ENCODE measurements at regions not wholly inside any gene's neighbourhood (a gene's known extent, or its start where the extent isn't known, plus 50 kb on each side); places are given as distances from the start of the nearest gene placed in this dataset.

DNA sequence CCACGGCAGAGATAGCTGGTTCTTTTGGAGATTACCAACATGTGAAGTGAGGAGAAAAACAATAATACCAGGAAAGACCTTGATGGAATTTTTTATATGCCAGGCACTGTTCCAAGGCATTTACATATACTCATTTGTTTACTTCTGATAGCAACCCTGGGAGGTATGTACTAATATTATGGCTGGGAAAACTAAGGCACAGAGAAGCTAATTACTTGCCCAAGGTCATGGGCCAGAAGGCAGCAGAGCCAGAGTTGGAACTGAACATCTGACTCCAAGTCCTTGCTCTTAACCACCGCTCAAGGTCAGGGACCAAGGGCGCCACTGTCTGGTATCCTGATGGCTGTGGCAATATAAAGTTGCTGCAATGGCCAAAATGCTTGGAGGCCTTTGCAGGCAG, 97.0 kb upstream of the KCNG1 start:
- TF ChIP-seq, protein P1, sequence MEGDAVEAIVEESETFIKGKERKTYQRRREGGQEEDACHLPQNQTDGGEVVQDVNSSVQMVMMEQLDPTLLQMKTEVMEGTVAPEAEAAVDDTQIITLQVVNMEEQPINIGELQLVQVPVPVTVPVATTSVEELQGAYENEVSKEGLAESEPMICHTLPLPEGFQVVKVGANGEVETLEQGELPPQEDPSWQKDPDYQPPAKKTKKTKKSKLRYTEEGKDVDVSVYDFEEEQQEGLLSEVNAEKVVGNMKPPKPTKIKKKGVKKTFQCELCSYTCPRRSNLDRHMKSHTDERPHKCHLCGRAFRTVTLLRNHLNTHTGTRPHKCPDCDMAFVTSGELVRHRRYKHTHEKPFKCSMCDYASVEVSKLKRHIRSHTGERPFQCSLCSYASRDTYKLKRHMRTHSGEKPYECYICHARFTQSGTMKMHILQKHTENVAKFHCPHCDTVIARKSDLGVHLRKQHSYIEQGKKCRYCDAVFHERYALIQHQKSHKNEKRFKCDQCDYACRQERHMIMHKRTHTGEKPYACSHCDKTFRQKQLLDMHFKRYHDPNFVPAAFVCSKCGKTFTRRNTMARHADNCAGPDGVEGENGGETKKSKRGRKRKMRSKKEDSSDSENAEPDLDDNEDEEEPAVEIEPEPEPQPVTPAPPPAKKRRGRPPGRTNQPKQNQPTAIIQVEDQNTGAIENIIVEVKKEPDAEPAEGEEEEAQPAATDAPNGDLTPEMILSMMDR (IDR thresholded peaks at IDR 0.05): no peak

DNA sequence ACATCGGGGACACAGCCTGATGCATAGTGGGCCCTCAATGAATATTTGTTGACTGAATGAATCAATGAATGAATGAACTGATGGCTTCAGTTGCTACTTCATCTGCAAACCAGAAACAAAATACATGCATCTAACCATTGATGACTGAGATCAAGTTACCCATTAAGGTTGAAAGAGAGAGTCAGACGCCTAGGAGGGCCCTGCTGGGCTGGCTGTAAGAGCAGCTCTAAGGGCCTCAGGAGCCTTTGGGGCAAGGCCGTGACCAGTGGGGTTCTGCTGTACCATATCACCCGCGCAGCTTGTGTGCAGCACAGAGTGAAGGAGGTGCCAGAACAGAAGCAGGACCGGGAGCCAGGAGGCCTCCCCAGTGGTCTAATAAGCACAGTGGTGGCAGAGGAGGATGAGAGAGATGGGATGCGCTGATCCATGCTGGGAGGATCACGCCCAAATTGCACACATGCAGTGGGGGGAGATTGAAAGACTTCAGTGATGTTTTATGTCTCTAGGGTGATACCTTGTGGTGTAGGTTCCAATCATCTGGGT, 96.1 kb upstream of the KCNG1 start:
- TF ChIP-seq, protein P1 (IDR thresholded peaks at IDR 0.05): no peak
- no peak for DNase-seq (ENCODE audit: low spot score)
- H3K4me1 Mint-ChIP-seq (ENCODE audit: low read depth): peaks cover 12% of the 10 kb centered on the region
- H3K27ac Mint-ChIP-seq (ENCODE audit: unreplicated experiment): no peak overlapping the region
- H3K27me3 Mint-ChIP-seq (ENCODE audit: low read depth): peaks cover 3% of the 10 kb centered on the region
- H3K9me3 Mint-ChIP-seq (ENCODE audit: low read depth): no peaks in the 10 kb centered on the region
- no peaks in the 10 kb centered on the region for H3K36me3 Mint-ChIP-seq (ENCODE audit: low read depth)
- no peak overlapping the region for H3K4me3 Mint-ChIP-seq (ENCODE audit: unreplicated experiment)

More for the DNA sequence above, 97.0 kb upstream of the KCNG1 start:
- Mint-ChIP-seq H3K27me3 (ENCODE audit: low read depth) (peaks cover 3% of the 10 kb centered on the region), H3K4me3 (ENCODE audit: unreplicated experiment) (no peak overlapping the region), H3K4me1 (ENCODE audit: low read depth) (peaks cover 12% of the 10 kb centered on the region), H3K9me3 (ENCODE audit: low read depth) (no peaks in the 10 kb centered on the region), H3K27ac (ENCODE audit: unreplicated experiment) (no peak overlapping the region), H3K36me3 (ENCODE audit: low read depth) (no peaks in the 10 kb centered on the region)
- DNase-seq (ENCODE audit: low spot score): no peak

DNA sequence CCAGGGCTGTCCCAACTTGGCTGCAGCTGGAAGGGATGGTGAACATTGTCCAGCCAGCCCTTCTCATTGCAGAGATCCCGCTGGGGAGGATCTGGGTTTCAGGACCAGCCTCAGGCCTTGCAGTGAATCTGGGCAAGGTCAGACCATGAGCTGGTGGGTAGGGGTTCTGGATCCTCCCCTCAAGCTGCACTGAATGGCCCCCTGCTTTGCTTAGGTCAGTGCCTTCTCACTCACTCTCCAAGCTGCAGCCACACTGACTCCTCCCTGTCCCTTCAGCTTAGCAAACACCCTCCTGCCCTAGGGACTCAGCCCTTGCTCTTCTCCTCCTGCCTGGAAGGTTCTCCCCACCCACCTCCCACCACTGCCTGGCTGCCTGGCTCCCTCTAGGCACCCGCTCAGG, 95.3 kb upstream of the KCNG1 start:
- Mint-ChIP-seq H3K27me3 (ENCODE audit: low read depth) (peaks cover 3% of the 10 kb centered on the region), H3K9me3 (ENCODE audit: low read depth) (no peaks in the 10 kb centered on the region), H3K27ac (ENCODE audit: unreplicated experiment) (no peak overlapping the region), H3K36me3 (ENCODE audit: low read depth) (no peaks in the 10 kb centered on the region), H3K4me1 (ENCODE audit: low read depth) (peaks cover 12% of the 10 kb centered on the region), H3K4me3 (ENCODE audit: unreplicated experiment) (no peak overlapping the region)
- TF ChIP-seq, protein P1 (IDR thresholded peaks at IDR 0.05): no peak
- no peak for DNase-seq (ENCODE audit: low spot score)

DNA sequence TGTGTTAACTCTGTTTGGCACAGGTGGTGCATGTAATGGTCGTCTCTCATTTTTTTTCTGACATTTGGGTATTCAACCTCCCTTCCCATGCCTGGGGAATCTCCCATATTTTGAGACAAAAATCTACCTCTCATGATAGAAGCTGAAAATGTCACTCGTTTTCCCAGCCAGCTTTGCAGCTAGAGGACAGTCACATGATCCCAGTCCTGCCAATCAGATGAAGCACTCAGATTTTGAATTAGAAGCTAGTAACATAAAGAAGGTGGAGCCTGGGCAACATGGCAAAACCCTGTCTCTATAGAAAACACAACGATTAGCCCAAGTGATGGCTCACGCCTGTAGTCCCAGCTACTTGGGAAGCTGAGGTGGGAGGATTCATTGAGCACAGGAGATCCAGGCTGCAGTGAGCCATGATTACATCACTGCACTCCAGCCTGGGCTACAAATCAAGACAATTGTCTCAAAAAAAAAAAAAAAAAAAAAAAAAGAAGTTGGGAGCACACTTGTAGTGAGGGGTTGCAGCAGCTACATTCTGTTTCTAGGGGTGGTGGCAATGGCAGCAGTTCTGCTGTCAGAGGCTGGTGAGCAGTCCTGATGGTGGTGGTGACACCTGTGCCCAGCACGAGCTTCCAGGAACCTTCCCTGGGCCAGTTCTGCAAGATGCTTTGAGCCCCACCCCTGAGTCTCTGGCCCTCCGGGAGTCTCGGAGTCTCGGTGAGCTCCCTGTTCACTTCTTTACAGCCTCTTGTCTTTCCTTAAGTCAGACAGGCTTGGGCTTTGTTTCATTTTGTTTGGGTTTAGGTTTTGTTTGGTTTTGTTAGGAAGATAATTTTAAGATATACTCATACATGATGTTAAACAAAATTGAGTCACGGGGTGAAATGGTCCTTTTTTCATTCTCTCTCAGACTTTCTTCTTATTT, 94.1 kb upstream of the KCNG1 start:
- Mint-ChIP-seq H3K27me3 (ENCODE audit: low read depth) (peaks cover 5% of the 10 kb centered on the region), H3K36me3 (ENCODE audit: low read depth) (no peaks in the 10 kb centered on the region), H3K4me1 (ENCODE audit: low read depth) (peaks cover 10% of the 10 kb centered on the region), H3K27ac (ENCODE audit: unreplicated experiment) (no peak overlapping the region), H3K9me3 (ENCODE audit: low read depth) (no peaks in the 10 kb centered on the region), H3K4me3 (ENCODE audit: unreplicated experiment) (no peak overlapping the region)
- no peak for DNase-seq (ENCODE audit: low spot score)
- TF ChIP-seq, protein P1 (IDR thresholded peaks at IDR 0.05): no peak

DNA sequence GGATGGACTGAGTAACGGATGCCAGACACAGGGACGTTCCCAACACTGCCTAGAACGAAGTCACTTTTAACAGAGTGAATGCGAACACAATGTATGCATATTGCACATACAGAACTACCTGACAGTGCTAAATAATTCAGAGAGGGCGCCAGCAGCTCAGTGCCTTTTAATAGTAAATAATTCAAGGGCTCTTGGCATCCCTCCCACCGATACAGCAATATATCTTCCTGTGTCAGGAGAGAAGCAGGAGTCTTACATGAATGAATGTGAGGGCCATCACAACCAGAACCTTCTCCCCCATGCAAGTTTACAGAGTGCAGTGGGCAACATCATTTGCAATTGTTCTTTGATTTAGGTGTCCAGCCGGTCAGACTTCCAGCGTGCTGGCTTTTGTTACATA, 88.4 kb upstream of the KCNG1 start:
- DNase-seq (ENCODE audit: low spot score): no peak
- Mint-ChIP-seq H3K36me3 (ENCODE audit: low read depth) (no peaks in the 10 kb centered on the region), H3K4me3 (ENCODE audit: unreplicated experiment) (no peak overlapping the region), H3K27me3 (ENCODE audit: low read depth) (peaks cover 32% of the 10 kb centered on the region), H3K9me3 (ENCODE audit: low read depth) (no peaks in the 10 kb centered on the region), H3K4me1 (ENCODE audit: low read depth) (peaks cover under 1% of the 10 kb centered on the region), H3K27ac (ENCODE audit: unreplicated experiment) (no peak overlapping the region)
- TF ChIP-seq, protein P1 (IDR thresholded peaks at IDR 0.05): no peak

Data from chondrocyte (in vitro differentiated cells).